ENCODE measurements at regions not wholly inside any gene's neighbourhood (a gene's known extent, or its start where the extent isn't known, plus 50 kb on each side); places are given as distances from the start of the nearest gene placed in this dataset.

DNA sequence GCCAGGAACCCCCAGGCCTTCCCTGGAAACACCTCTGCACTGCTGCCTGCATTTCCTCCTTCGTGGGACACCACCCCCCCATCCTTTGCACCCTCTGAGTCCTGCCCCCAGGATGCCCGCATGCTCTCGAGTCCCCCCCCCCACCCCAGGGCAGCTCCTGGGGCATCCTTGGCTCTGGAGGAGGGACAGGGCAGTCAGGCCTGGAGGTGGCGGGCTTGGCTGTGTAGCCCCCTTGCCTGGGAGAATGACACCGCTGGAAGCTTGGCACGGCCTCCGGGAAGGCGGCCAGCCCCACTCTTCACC lies 98.9 kb upstream of the GSE1 start:
- TF ChIP-seq, protein P1, sequence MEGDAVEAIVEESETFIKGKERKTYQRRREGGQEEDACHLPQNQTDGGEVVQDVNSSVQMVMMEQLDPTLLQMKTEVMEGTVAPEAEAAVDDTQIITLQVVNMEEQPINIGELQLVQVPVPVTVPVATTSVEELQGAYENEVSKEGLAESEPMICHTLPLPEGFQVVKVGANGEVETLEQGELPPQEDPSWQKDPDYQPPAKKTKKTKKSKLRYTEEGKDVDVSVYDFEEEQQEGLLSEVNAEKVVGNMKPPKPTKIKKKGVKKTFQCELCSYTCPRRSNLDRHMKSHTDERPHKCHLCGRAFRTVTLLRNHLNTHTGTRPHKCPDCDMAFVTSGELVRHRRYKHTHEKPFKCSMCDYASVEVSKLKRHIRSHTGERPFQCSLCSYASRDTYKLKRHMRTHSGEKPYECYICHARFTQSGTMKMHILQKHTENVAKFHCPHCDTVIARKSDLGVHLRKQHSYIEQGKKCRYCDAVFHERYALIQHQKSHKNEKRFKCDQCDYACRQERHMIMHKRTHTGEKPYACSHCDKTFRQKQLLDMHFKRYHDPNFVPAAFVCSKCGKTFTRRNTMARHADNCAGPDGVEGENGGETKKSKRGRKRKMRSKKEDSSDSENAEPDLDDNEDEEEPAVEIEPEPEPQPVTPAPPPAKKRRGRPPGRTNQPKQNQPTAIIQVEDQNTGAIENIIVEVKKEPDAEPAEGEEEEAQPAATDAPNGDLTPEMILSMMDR (conservative IDR thresholded peaks at IDR 0.05): no peak
- no peak for TF ChIP-seq EZH2 (IDR thresholded peaks at IDR 0.05; ENCODE audit: low read depth)

All from PC-9 (cell line).